Liver (tissue), 8 donors: ENCODE measurements at regions not wholly inside any gene's neighbourhood (a gene's known extent, or its start where the extent isn't known, plus 50 kb on each side); places are given as distances from the start of the nearest gene placed in this dataset.

Experiments used
- DNase-seq: peaks from one replicate; pipeline ENCODE4 v3.0.0-alpha.2; 2017; ENCODE audit warnings: low spot score
- H3K27ac ChIP-seq, 2 donors: one replicate each; pipeline ENCODE4 v1.7.0; 2013; ENCODE audit warnings: inconsistent platforms in 2 of 2, low read length in 2 of 2, control low read depth in 1 of 2, low read depth in 1 of 2, mild to moderate bottlenecking in 1 of 2
- H3K27me3 ChIP-seq, 4 donors: one replicate each; pipeline versions ENCODE4 v1.6.1 to v1.7.0; 2013; ENCODE audit warnings: low read length in 3 of 4, inconsistent platforms in 1 of 4, mild to moderate bottlenecking in 1 of 4, moderate library complexity in 1 of 4; ENCODE audit not compliant: control insufficient read depth in 4 of 4, insufficient read depth in 4 of 4
- H3K36me3 ChIP-seq, 4 donors: one replicate each; pipeline versions ENCODE4 v1.6.1 to v1.7.0; 2013; ENCODE audit warnings: low read length in 3 of 4, mild to moderate bottlenecking in 3 of 4, low read depth in 1 of 4, moderate library complexity in 1 of 4; ENCODE audit not compliant: control insufficient read depth in 4 of 4, insufficient read depth in 3 of 4
- H3K4me1 ChIP-seq, 4 donors: one replicate each; pipeline versions ENCODE4 v1.6.1 to v1.7.0; 2013; ENCODE audit warnings: low read length in 3 of 4, mild to moderate bottlenecking in 3 of 4, moderate library complexity in 1 of 4; ENCODE audit not compliant: control insufficient read depth in 4 of 4, insufficient read depth in 4 of 4
- H3K4me3 ChIP-seq, 3 donors: one replicate each; pipeline versions ENCODE4 v1.6.1 to v1.7.0; 2013; ENCODE audit warnings: low read length in 3 of 3, control low read depth in 1 of 3, low read depth in 1 of 3, mild to moderate bottlenecking in 1 of 3
- H3K9ac ChIP-seq, 2 donors: one replicate each; pipeline ENCODE4 v1.7.0; 2013; ENCODE audit warnings: low read length in 2 of 2, mild to moderate bottlenecking in 2 of 2, moderate library complexity in 2 of 2, control low read depth in 1 of 2, low read depth in 1 of 2
- H3K9me3 ChIP-seq, 4 donors: one replicate each; pipeline versions ENCODE4 v1.6.1 to v1.7.0; 2013; ENCODE audit warnings: low read length in 3 of 4; ENCODE audit not compliant: control insufficient read depth in 4 of 4
- ATF3 ChIP-seq: IDR thresholded peaks from 2 replicates; pipeline ENCODE4 v1.6.1; 2016; ENCODE audit warnings: antibody characterized with exemption
- CTCF ChIP-seq: fragments of 150-350 bp; IDR thresholded peaks from 2 replicates; pipeline ENCODE4 v1.5.1; 2017; ENCODE audit warnings: improper control_type of control experiment, low read depth, low read length; ENCODE audit not compliant: missing input control
- EGR1 ChIP-seq, 2 donors: IDR thresholded peaks; 2 replicates each; pipeline ENCODE4 v1.6.1; 2016 to 2018; ENCODE audit warnings: antibody characterized with exemption in 2 of 2, low read depth in 2 of 2
- FOXA1 ChIP-seq: IDR thresholded peaks from 2 replicates; pipeline ENCODE4 v1.6.1; 2016; ENCODE audit warnings: antibody characterized with exemption
- FOXA2 ChIP-seq: IDR thresholded peaks from 2 replicates; pipeline ENCODE4 v1.6.1; 2016; ENCODE audit warnings: antibody characterized with exemption
- GABPA ChIP-seq, 2 donors: IDR thresholded peaks in 1 of 2; conservative IDR thresholded peaks in 1 of 2; 2 replicates each; pipeline ENCODE4 v1.6.1; 2016; ENCODE audit warnings: antibody characterized with exemption in 2 of 2, mild to moderate bottlenecking in 1 of 2, moderate library complexity in 1 of 2
- HNF4A ChIP-seq, 2 donors: conservative IDR thresholded peaks; 2 replicates each; pipeline ENCODE4 v1.6.1; 2016; ENCODE audit warnings: antibody characterized with exemption in 2 of 2, mild to moderate bottlenecking in 2 of 2
- HNF4G ChIP-seq: IDR thresholded peaks from 2 replicates; pipeline ENCODE4 v1.6.1; 2016; ENCODE audit warnings: antibody characterized with exemption
- JUND ChIP-seq, 2 donors: IDR thresholded peaks; 2 replicates each; pipeline ENCODE4 v1.6.1; 2016; ENCODE audit warnings: antibody characterized with exemption in 2 of 2
- MAX ChIP-seq: IDR thresholded peaks from 2 replicates; pipeline ENCODE4 v1.6.1; 2016; ENCODE audit warnings: antibody characterized with exemption
- NR2F2 ChIP-seq: IDR thresholded peaks from 2 replicates; pipeline ENCODE4 v1.6.1; 2016; ENCODE audit warnings: antibody characterized with exemption
- RAD21 ChIP-seq, 2 donors: IDR thresholded peaks; 2 replicates each; pipeline ENCODE4 v1.6.1; 2016; ENCODE audit warnings: antibody characterized with exemption in 2 of 2, mild to moderate bottlenecking in 2 of 2
- REST ChIP-seq: IDR thresholded peaks from 2 replicates; pipeline ENCODE4 v1.6.1; 2016; ENCODE audit warnings: antibody characterized with exemption, mild to moderate bottlenecking
- RXRA ChIP-seq, 2 donors: IDR thresholded peaks; 2 replicates each; pipeline ENCODE4 v1.6.1; 2017 to 2018; ENCODE audit warnings: antibody characterized with exemption in 2 of 2, mild to moderate bottlenecking in 1 of 2
- SP1 ChIP-seq: IDR thresholded peaks from 2 replicates; pipeline ENCODE4 v1.6.1; 2018; ENCODE audit warnings: antibody characterized with exemption, mild to moderate bottlenecking
- TAF1 ChIP-seq: conservative IDR thresholded peaks from 2 replicates; pipeline ENCODE4 v1.6.1; 2016; ENCODE audit warnings: antibody characterized with exemption, mild to moderate bottlenecking
- ZBTB33 ChIP-seq: IDR thresholded peaks from 2 replicates; pipeline ENCODE4 v1.6.1; 2016; ENCODE audit warnings: antibody characterized with exemption
- WGBS: extraction: QIAGEN DNeasy Blood & Tissue Kit; methylation state at CpG from one replicate; pipeline ENCODE4 v1.1.7; 2013; 5-methylcytosine and 5-hydroxymethylcytosine counted together
- donor health status: healthy.
- donor health status: healthy.
- donor health status: healthy.
- donor health status: healthy.
- donor health status: healthy.

GRCh38 chr2:134148843-134149472, 104.9 kb upstream of the MGAT5 start:
- H3K9me3 ChIP-seq = no peaks in the 10 kb centered on the region
- H3K4me3 ChIP-seq = no peak overlapping the region
- no peak overlapping the region for H3K27ac ChIP-seq
- no peak overlapping the region for H3K9ac ChIP-seq
- peaks cover 0 to 1% (median 0%) of the 10 kb centered on the region in 4 donors for H3K36me3 ChIP-seq
- WGBS = 96% methylated on average over 6 of the region's 6 CpGs
- H3K4me1 ChIP-seq = no peaks in the 10 kb centered on the region
- TF ChIP-seq SP1 (no peak), RXRA (IDR thresholded peaks at IDR 0.05) (no peak), FOXA2 (no peak)
- no peak for DNase-seq
- no peaks in the 10 kb centered on the region for H3K27me3 ChIP-seq

- 90% methylated on average over 1 of the region's 1 CpG for WGBS
- no peak overlapping the region for H3K27ac ChIP-seq
- H3K36me3 ChIP-seq = peaks cover 0 to 1% (median 0%) of the 10 kb centered on the region in 4 donors
- no peak for DNase-seq
- H3K27me3 ChIP-seq = no peaks in the 10 kb centered on the region
- H3K9ac ChIP-seq = no peak overlapping the region
- no peak for TF ChIP-seq EGR1 (IDR thresholded peaks at IDR 0.05; ENCODE audit: low read depth in 2 of 2)
- TF ChIP-seq SP1 = no peak
- TF ChIP-seq FOXA1 = no peak
- TF ChIP-seq GABPA (IDR thresholded peaks at IDR 0.05 in 1 of 2, conservative IDR thresholded peaks at IDR 0.05 in 1 of 2) = no peak
- H3K4me1 ChIP-seq = no peaks in the 10 kb centered on the region
- H3K4me3 ChIP-seq = no peak overlapping the region
- H3K9me3 ChIP-seq = no peaks in the 10 kb centered on the region
These were observed 104.0 kb upstream of the MGAT5 start for GRCh38 chr2:134149904-134150303.

- no peak overlapping the region for H3K27ac ChIP-seq
- WGBS = 98% methylated on average over 3 of the region's 3 CpGs
These were observed 103.1 kb upstream of the MGAT5 start for GRCh38 chr2:134150760-134151159.

More at GRCh38 chr2:134150760-134151159, 103.1 kb upstream of the MGAT5 start:
- TF ChIP-seq ATF3 (no peak), RAD21 (IDR thresholded peaks at IDR 0.05) (no peak), HNF4A (conservative IDR thresholded peaks at IDR 0.05) (no peak), FOXA1 (no peak), MAX (no peak), CTCF (no peak), ZBTB33 (no peak), GABPA (IDR thresholded peaks at IDR 0.05 in 1 of 2, conservative IDR thresholded peaks at IDR 0.05 in 1 of 2) (no peak), NR2F2 (no peak), SP1 (no peak), HNF4G (no peak), JUND (IDR thresholded peaks at IDR 0.05) (no peak), TAF1 (no peak), REST (no peak), RXRA (IDR thresholded peaks at IDR 0.05) (no peak), EGR1 (IDR thresholded peaks at IDR 0.05; ENCODE audit: low read depth in 2 of 2) (no peak), FOXA2 (no peak)
- no peak for DNase-seq
- Histone ChIP-seq H3K4me1 (no peaks in the 10 kb centered on the region), H3K36me3 (peaks cover 0 to 1% (median 0%) of the 10 kb centered on the region in 4 donors), H3K9me3 (no peaks in the 10 kb centered on the region), H3K4me3 (no peak overlapping the region), H3K9ac (no peak overlapping the region), H3K27me3 (no peaks in the 10 kb centered on the region)
